ENCODE measurements at regions not wholly inside any gene's neighbourhood (a gene's known extent, or its start where the extent isn't known, plus 50 kb on each side); places are given as distances from the start of the nearest gene placed in this dataset.

DNA sequence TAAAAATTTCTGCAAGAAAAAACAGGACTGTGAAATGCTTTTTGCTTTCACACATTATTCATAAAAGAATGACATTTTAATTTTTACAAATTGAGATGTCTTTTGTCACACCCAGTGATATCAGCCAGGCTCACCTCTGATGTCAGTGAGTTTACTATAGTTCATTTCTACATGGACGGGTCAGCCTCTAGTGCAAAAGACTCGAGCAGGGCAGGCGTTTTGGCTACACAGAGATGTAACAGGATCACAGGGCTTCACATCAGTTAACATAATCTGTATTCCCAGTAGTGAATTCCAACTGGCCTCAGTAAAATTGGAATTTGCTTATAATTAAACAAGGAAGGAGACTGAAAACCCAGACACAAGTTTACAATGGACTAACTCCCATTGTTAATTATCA is 275.6 kb upstream of the ZSWIM2 start:
- Histone ChIP-seq H3K4me3 (no peak overlapping the region), H3K27ac (no peak overlapping the region), H3K4me1 (no peaks in the 10 kb centered on the region), H3K9me3 (no peaks in the 10 kb centered on the region), H3K9ac (no peak overlapping the region), H3K27me3 (no peaks in the 10 kb centered on the region), H3K36me3 (no peaks in the 10 kb centered on the region), H4K20me1 (no peaks in the 10 kb centered on the region), H3K4me2 (no peak overlapping the region)
- TF ChIP-seq Cebpa-rat (IDR thresholded peaks at IDR 0.05), result no peak

GRCh38 chr2:187118331-187119099 is 269.5 kb upstream of the ZSWIM2 start:
- no peaks in the 10 kb centered on the region for H3K9me3 ChIP-seq
- H3K27ac ChIP-seq, result no peak overlapping the region
- H4K20me1 ChIP-seq, result no peaks in the 10 kb centered on the region
- H3K9ac ChIP-seq, result no peak overlapping the region
- H3K36me3 ChIP-seq, result no peaks in the 10 kb centered on the region
- H3K4me2 ChIP-seq, result no peak overlapping the region
- TF ChIP-seq Cebpa-rat (IDR thresholded peaks at IDR 0.05), result no peak
- no peaks in the 10 kb centered on the region for H3K4me1 ChIP-seq
- H3K4me3 ChIP-seq, result no peak overlapping the region
- no peaks in the 10 kb centered on the region for H3K27me3 ChIP-seq

- TF ChIP-seq Cebpa-rat (IDR thresholded peaks at IDR 0.05), result no peak
- Histone ChIP-seq H3K27me3 (no peaks in the 10 kb centered on the region), H3K9ac (no peak overlapping the region), H3K9me3 (no peaks in the 10 kb centered on the region), H4K20me1 (no peaks in the 10 kb centered on the region), H3K4me1 (no peaks in the 10 kb centered on the region), H3K27ac (no peak overlapping the region), H3K4me3 (no peak overlapping the region), H3K4me2 (no peak overlapping the region), H3K36me3 (no peaks in the 10 kb centered on the region)
Measured at GRCh38 chr2:187117483-187117882, 268.5 kb upstream of the ZSWIM2 start.

GRCh38 chr2:187115627-187116026 is 266.7 kb upstream of the ZSWIM2 start:
- Histone ChIP-seq H3K9me3 (no peaks in the 10 kb centered on the region), H3K9ac (no peak overlapping the region), H3K4me3 (no peak overlapping the region), H3K27ac (no peak overlapping the region), H3K36me3 (no peaks in the 10 kb centered on the region), H3K4me1 (no peaks in the 10 kb centered on the region), H3K27me3 (no peaks in the 10 kb centered on the region), H4K20me1 (no peaks in the 10 kb centered on the region), H3K4me2 (no peak overlapping the region)
- no peak for TF ChIP-seq Cebpa-rat (IDR thresholded peaks at IDR 0.05)

GRCh38 chr2:187107001-187107400 is 258.0 kb upstream of the ZSWIM2 start:
- no peak overlapping the region for H3K9ac ChIP-seq
- no peaks in the 10 kb centered on the region for H3K4me1 ChIP-seq
- no peaks in the 10 kb centered on the region for H3K27me3 ChIP-seq
- H3K27ac ChIP-seq, result no peak overlapping the region
- H3K36me3 ChIP-seq, result no peaks in the 10 kb centered on the region
- H3K4me2 ChIP-seq, result no peak overlapping the region
- H3K4me3 ChIP-seq, result no peak overlapping the region
- TF ChIP-seq Cebpa-rat (IDR thresholded peaks at IDR 0.05), result no peak
- H3K9me3 ChIP-seq, result no peaks in the 10 kb centered on the region
- H4K20me1 ChIP-seq, result no peaks in the 10 kb centered on the region

DNA sequence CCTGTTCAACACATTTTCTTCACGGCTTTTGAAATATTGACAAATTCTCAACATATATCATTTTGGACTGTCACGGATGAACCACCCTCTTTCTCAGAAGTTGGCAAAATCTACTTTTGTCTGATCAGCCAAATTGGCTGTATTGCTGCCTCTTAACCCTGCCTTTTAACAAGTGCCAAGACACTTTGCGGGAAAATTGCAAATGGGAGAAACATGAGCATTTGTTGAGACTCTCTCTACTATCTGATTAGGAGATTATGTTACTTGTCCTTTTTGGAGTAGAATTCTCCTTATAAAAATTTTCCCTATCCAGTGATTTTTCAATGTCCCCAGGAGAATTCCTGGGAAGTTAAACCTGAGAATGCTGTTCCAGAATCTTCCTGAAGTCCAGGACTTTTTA is 256.2 kb upstream of the ZSWIM2 start:
- no peaks in the 10 kb centered on the region for H4K20me1 ChIP-seq
- no peaks in the 10 kb centered on the region for H3K27me3 ChIP-seq
- no peaks in the 10 kb centered on the region for H3K9me3 ChIP-seq
- no peaks in the 10 kb centered on the region for H3K36me3 ChIP-seq
- H3K27ac ChIP-seq, result no peak overlapping the region
- no peak overlapping the region for H3K4me2 ChIP-seq
- H3K4me3 ChIP-seq, result no peak overlapping the region
- H3K4me1 ChIP-seq, result no peaks in the 10 kb centered on the region
- no peak for TF ChIP-seq Cebpa-rat (IDR thresholded peaks at IDR 0.05)
- H3K9ac ChIP-seq, result no peak overlapping the region

- H3K9me3 ChIP-seq, result no peaks in the 10 kb centered on the region
- H3K4me3 ChIP-seq, result no peak overlapping the region
- TF ChIP-seq Cebpa-rat (IDR thresholded peaks at IDR 0.05), result no peak
- H3K27ac ChIP-seq, result no peak overlapping the region
- H4K20me1 ChIP-seq, result no peaks in the 10 kb centered on the region
- H3K9ac ChIP-seq, result no peak overlapping the region
- no peaks in the 10 kb centered on the region for H3K27me3 ChIP-seq
- H3K4me2 ChIP-seq, result no peak overlapping the region
- no peaks in the 10 kb centered on the region for H3K36me3 ChIP-seq
- no peaks in the 10 kb centered on the region for H3K4me1 ChIP-seq
Measured at GRCh38 chr2:187102381-187102780, 253.4 kb upstream of the ZSWIM2 start.

- Histone ChIP-seq H3K4me2 (no peak overlapping the region), H4K20me1 (no peaks in the 10 kb centered on the region), H3K4me3 (no peak overlapping the region), H3K9me3 (no peaks in the 10 kb centered on the region), H3K4me1 (no peaks in the 10 kb centered on the region), H3K27me3 (no peaks in the 10 kb centered on the region), H3K9ac (no peak overlapping the region), H3K36me3 (no peaks in the 10 kb centered on the region), H3K27ac (no peak overlapping the region)
- TF ChIP-seq Cebpa-rat (IDR thresholded peaks at IDR 0.05), result no peak
Measured at GRCh38 chr2:187098154-187098553, 249.2 kb upstream of the ZSWIM2 start.

- no peaks in the 10 kb centered on the region for H4K20me1 ChIP-seq
- no peak overlapping the region for H3K4me2 ChIP-seq
- no peak overlapping the region for H3K4me3 ChIP-seq
- no peak for TF ChIP-seq Cebpa-rat (IDR thresholded peaks at IDR 0.05)
- H3K27ac ChIP-seq, result no peak overlapping the region
- no peaks in the 10 kb centered on the region for H3K4me1 ChIP-seq
- no peak overlapping the region for H3K9ac ChIP-seq
- no peaks in the 10 kb centered on the region for H3K27me3 ChIP-seq
- H3K36me3 ChIP-seq, result no peaks in the 10 kb centered on the region
- H3K9me3 ChIP-seq, result no peaks in the 10 kb centered on the region
Measured at GRCh38 chr2:187093771-187094412, 244.9 kb upstream of the ZSWIM2 start.

DNA sequence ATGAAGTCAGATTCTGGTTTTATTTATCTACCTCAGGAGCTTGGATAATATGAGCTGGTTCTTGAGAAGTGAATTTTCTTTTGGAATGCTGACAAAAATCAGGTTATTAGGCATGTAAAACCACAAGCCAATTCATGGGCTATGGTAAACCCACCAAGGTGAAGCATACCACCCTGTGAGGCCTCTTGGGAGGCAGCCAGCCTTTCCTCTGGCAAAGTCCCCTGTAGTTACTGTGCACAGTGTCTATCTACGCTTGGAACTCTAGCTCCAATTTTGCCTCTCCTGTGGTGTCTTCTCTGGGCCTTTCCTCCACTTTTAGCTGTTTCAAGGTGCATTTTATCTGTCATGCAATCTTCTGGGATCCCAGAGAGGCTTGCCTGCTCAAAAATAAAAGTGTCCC is 242.7 kb upstream of the ZSWIM2 start:
- Histone ChIP-seq H3K4me3 (no peak overlapping the region), H3K36me3 (no peaks in the 10 kb centered on the region), H3K9me3 (no peaks in the 10 kb centered on the region), H3K4me2 (no peak overlapping the region), H3K27me3 (no peaks in the 10 kb centered on the region), H4K20me1 (no peaks in the 10 kb centered on the region), H3K27ac (no peak overlapping the region), H3K9ac (no peak overlapping the region), H3K4me1 (no peaks in the 10 kb centered on the region)
- no peak for TF ChIP-seq Cebpa-rat (IDR thresholded peaks at IDR 0.05)
